NCI-H1105 treated with DMSO at 0.1 percent for 48 hours (cell line): ENCODE measurements at regions not wholly inside any gene's neighbourhood (a gene's known extent, or its start where the extent isn't known, plus 50 kb on each side); places are given as distances from the start of the nearest gene placed in this dataset.
"Not testable (repeated sequence)": the region's sequence is repeated elsewhere in the genome, so short reads cannot be mapped to it uniquely, and the experiment has no call there.

Experiments used
- DNase-seq: peaks from one replicate; lab custom pipeline; 2025; lab: John Stamatoyannopoulos, UW

- not testable (repeated sequence) for DNase-seq
Measured at GRCh38 chrX:83749736-83750135, 111.2 kb upstream of the CYLC1 start.

- not testable (repeated sequence) for DNase-seq
Measured at GRCh38 chrX:83750451-83750850, 110.5 kb upstream of the CYLC1 start.

GRCh38 chrX:83759872-83760271, 101.1 kb upstream of the CYLC1 start:
- DNase-seq = peak; percentile 37

- no peak for DNase-seq
Measured at GRCh38 chrX:83771664-83772063, 89.3 kb upstream of the CYLC1 start.
